Astrocyte (in vitro differentiated cells and primary cell): ENCODE measurements at regions not wholly inside any gene's neighbourhood (a gene's known extent, or its start where the extent isn't known, plus 50 kb on each side); places are given as distances from the start of the nearest gene placed in this dataset.

Source experiments
- DNase-seq: peaks from one replicate; pipeline ENCODE4 v3.0.0-alpha.2; 2010; ENCODE audit warnings: low read depth
- FAIRE-seq: peaks from 2 replicates; lab custom pipeline; 2011; peaks lifted over from hg19 to GRCh38; lab: Jason Lieb, UNC
- H2AFZ ChIP-seq: 2 replicates; pipeline ENCODE4 v1.6.0; 2012; ENCODE audit warnings: low read depth, low read length, inconsistent platforms
- H3K27ac ChIP-seq: 2 replicates; pipeline ENCODE4 v1.5.1; 2011; ENCODE audit warnings: low read depth, low read length, inconsistent platforms
- H3K27me3 ChIP-seq: 2 replicates; pipeline ENCODE4 v1.6.0; 2011; ENCODE audit warnings: low read length, inconsistent platforms; ENCODE audit not compliant: insufficient read depth
- H3K36me3 ChIP-seq: 2 replicates; pipeline ENCODE4 v1.5.1; 2011; ENCODE audit warnings: low read length, inconsistent platforms; ENCODE audit not compliant: insufficient read depth
- H3K4me1 ChIP-seq: 2 replicates; pipeline ENCODE4 v1.5.1; 2011; ENCODE audit warnings: low read length, inconsistent platforms; ENCODE audit not compliant: insufficient read depth
- H3K4me2 ChIP-seq: 2 replicates; pipeline ENCODE4 v1.6.0; 2012; ENCODE audit warnings: low read length, inconsistent platforms
- H3K4me3 ChIP-seq: 2 replicates; pipeline ENCODE4 v1.5.1; 2011; ENCODE audit warnings: low read depth, mild to moderate bottlenecking, low read length, inconsistent platforms; ENCODE audit not compliant: insufficient read depth
- H3K79me2 ChIP-seq: 2 replicates; pipeline ENCODE4 v1.6.0; 2012; ENCODE audit warnings: mild to moderate bottlenecking, low read length, inconsistent platforms; ENCODE audit not compliant: insufficient read depth
- H3K9ac ChIP-seq: 2 replicates; pipeline ENCODE4 v1.6.0; 2012; ENCODE audit warnings: mild to moderate bottlenecking, low read length, inconsistent platforms
- H3K9me3 ChIP-seq: 2 replicates; pipeline ENCODE4 v1.5.1; 2012; ENCODE audit warnings: low read depth, mild to moderate bottlenecking, low read length, inconsistent platforms; ENCODE audit not compliant: insufficient read depth
- H4K20me1 ChIP-seq: 2 replicates; pipeline ENCODE4 v1.6.0; 2012; ENCODE audit warnings: low read length, inconsistent platforms; ENCODE audit not compliant: insufficient read depth
- H3K27ac Mint-ChIP-seq: one replicate; pipeline ENCODE4 v1.8.0; 2021; ENCODE audit warnings: mild to moderate bottlenecking, mixed read lengths; ENCODE audit not compliant: unreplicated experiment
- H3K27me3 Mint-ChIP-seq: one replicate; pipeline ENCODE4 v1.8.0; 2021; ENCODE audit warnings: low read depth, mixed read lengths; ENCODE audit not compliant: unreplicated experiment
- H3K36me3 Mint-ChIP-seq: one replicate; pipeline ENCODE4 v1.8.0; 2021; ENCODE audit warnings: low read depth, mixed read lengths; ENCODE audit not compliant: unreplicated experiment
- H3K4me1 Mint-ChIP-seq: one replicate; pipeline ENCODE4 v1.8.0; 2021; ENCODE audit warnings: low read depth, mixed read lengths; ENCODE audit not compliant: unreplicated experiment
- H3K4me3 Mint-ChIP-seq: one replicate; pipeline ENCODE4 v1.8.0; 2021; ENCODE audit warnings: mild to moderate bottlenecking, moderate library complexity, mixed read lengths; ENCODE audit not compliant: unreplicated experiment
- H3K9me3 Mint-ChIP-seq: one replicate; pipeline ENCODE4 v1.8.0; 2021; ENCODE audit warnings: mild to moderate bottlenecking, mixed read lengths; ENCODE audit not compliant: unreplicated experiment
- EZH2 ChIP-seq: IDR thresholded peaks from 2 replicates; pipeline ENCODE4 v1.6.1; 2012; ENCODE audit warnings: mild to moderate bottlenecking, low read length, inconsistent platforms; ENCODE audit not compliant: insufficient read depth
- TF ChIP-seq, protein P1 (sequence below): IDR thresholded peaks from 2 replicates; pipeline ENCODE4 v1.5.1; 2011; ENCODE audit warnings: low read depth, mild to moderate bottlenecking, inconsistent platforms, low read length, moderate library complexity; ENCODE audit not compliant: insufficient read depth

- Mint-ChIP-seq H3K27me3 (no peaks in the 10 kb centered on the region), H3K4me3 (no peak overlapping the region), H3K27ac (no peak overlapping the region), H3K36me3 (no peaks in the 10 kb centered on the region), H3K9me3 (no peaks in the 10 kb centered on the region), H3K4me1 (peaks cover 12% of the 10 kb centered on the region)
- no peaks in the 10 kb centered on the region for H4K20me1 ChIP-seq
- TF ChIP-seq, protein P1, sequence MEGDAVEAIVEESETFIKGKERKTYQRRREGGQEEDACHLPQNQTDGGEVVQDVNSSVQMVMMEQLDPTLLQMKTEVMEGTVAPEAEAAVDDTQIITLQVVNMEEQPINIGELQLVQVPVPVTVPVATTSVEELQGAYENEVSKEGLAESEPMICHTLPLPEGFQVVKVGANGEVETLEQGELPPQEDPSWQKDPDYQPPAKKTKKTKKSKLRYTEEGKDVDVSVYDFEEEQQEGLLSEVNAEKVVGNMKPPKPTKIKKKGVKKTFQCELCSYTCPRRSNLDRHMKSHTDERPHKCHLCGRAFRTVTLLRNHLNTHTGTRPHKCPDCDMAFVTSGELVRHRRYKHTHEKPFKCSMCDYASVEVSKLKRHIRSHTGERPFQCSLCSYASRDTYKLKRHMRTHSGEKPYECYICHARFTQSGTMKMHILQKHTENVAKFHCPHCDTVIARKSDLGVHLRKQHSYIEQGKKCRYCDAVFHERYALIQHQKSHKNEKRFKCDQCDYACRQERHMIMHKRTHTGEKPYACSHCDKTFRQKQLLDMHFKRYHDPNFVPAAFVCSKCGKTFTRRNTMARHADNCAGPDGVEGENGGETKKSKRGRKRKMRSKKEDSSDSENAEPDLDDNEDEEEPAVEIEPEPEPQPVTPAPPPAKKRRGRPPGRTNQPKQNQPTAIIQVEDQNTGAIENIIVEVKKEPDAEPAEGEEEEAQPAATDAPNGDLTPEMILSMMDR, result no peak
- no peak for TF ChIP-seq EZH2
- peaks cover 7% of the 10 kb centered on the region for H3K4me1 ChIP-seq
- H3K79me2 ChIP-seq, result no peaks in the 10 kb centered on the region
- no peak overlapping the region for H3K27ac ChIP-seq
- no peak for DNase-seq
- H3K36me3 ChIP-seq, result no peaks in the 10 kb centered on the region
- H2AFZ ChIP-seq, result no peak overlapping the region
- H3K9me3 ChIP-seq, result no peaks in the 10 kb centered on the region
- H3K9ac ChIP-seq, result no peak overlapping the region
- H3K27me3 ChIP-seq, result no peaks in the 10 kb centered on the region
- FAIRE-seq, result no peak
- H3K4me3 ChIP-seq, result no peak overlapping the region
- H3K4me2 ChIP-seq, result no peak overlapping the region
Measured at GRCh38 chr2:12616456-12617156, 100.1 kb upstream of the TRIB2 start.

GRCh38 chr2:12617366-12617765 is 99.4 kb upstream of the TRIB2 start:
- H3K27me3 Mint-ChIP-seq, result no peaks in the 10 kb centered on the region
- no peaks in the 10 kb centered on the region for H3K9me3 Mint-ChIP-seq
- Histone ChIP-seq H3K9ac (no peak overlapping the region), H4K20me1 (no peaks in the 10 kb centered on the region), H3K36me3 (no peaks in the 10 kb centered on the region), H3K79me2 (no peaks in the 10 kb centered on the region), H3K4me3 (no peak overlapping the region), H3K4me1 (peaks cover 7% of the 10 kb centered on the region), H2AFZ (no peak overlapping the region), H3K9me3 (no peaks in the 10 kb centered on the region), H3K27me3 (no peaks in the 10 kb centered on the region), H3K27ac (no peak overlapping the region), H3K4me2 (no peak overlapping the region)
- H3K36me3 Mint-ChIP-seq, result no peaks in the 10 kb centered on the region
- no peak for FAIRE-seq
- no peak overlapping the region for H3K4me3 Mint-ChIP-seq
- H3K27ac Mint-ChIP-seq, result no peak overlapping the region
- peaks cover 12% of the 10 kb centered on the region for H3K4me1 Mint-ChIP-seq
- no peak for DNase-seq
- TF ChIP-seq, protein P1, result no peak
- TF ChIP-seq EZH2, result no peak

GRCh38 chr2:12617853-12618252 is 98.9 kb upstream of the TRIB2 start:
- Histone ChIP-seq H2AFZ (no peak overlapping the region), H3K4me3 (no peak overlapping the region), H3K4me1 (peaks cover 7% of the 10 kb centered on the region), H4K20me1 (no peaks in the 10 kb centered on the region), H3K9ac (no peak overlapping the region), H3K27me3 (no peaks in the 10 kb centered on the region), H3K36me3 (no peaks in the 10 kb centered on the region), H3K27ac (no peak overlapping the region), H3K79me2 (no peaks in the 10 kb centered on the region), H3K9me3 (no peaks in the 10 kb centered on the region), H3K4me2 (no peak overlapping the region)
- H3K9me3 Mint-ChIP-seq, result no peaks in the 10 kb centered on the region
- H3K4me1 Mint-ChIP-seq, result peaks cover 12% of the 10 kb centered on the region
- H3K27me3 Mint-ChIP-seq, result no peaks in the 10 kb centered on the region
- no peaks in the 10 kb centered on the region for H3K36me3 Mint-ChIP-seq
- no peak for TF ChIP-seq EZH2
- TF ChIP-seq, protein P1, result no peak
- FAIRE-seq, result no peak
- DNase-seq, result no peak
- H3K27ac Mint-ChIP-seq, result no peak overlapping the region
- no peak overlapping the region for H3K4me3 Mint-ChIP-seq
